K562 (cell line): ENCODE measurements at regions not wholly inside any gene's neighbourhood (a gene's known extent, or its start where the extent isn't known, plus 50 kb on each side); places are given as distances from the start of the nearest gene placed in this dataset.
"Not testable (repeated sequence)": the region's sequence is repeated elsewhere in the genome, so short reads cannot be mapped to it uniquely, and the experiment has no call there.

Source experiments
- ATAC-seq: fragments of 200-7000 bp; cut with Tn5 transposase; 3 replicates; pipeline ENCODE4 v1.9.1; 2020; ENCODE audit warnings: moderate library complexity
- BruUV-seq: library from RNA; stranded (reverse); fragments of 400-500 nt; replicated peaks from 2 replicates; lab custom pipeline; 2021; lab: Mats Ljungman, UMichigan
- CTCF ChIA-PET: fragments of 300-600 bp; formaldehyde crosslinking; extraction: SDS; loops from one replicate; lab custom pipeline; 2021; ENCODE audit warnings: low intra/inter-chr PET ratio; lab: Yijun Ruan, JAX
- POLR2A ChIA-PET: fragments of 300-600, 350-650 bp; sonication (Branson Sonifier 250); formaldehyde crosslinking; extraction: SDS; loops from one replicate; lab custom pipeline; 2021; ENCODE audit warnings: antibody characterized with exemption, inconsistent platforms; lab: Yijun Ruan, JAX
- DNase-seq, 4 experiments: peaks; one replicate each; pipeline versions ENCODE4 v3.0.0 to v3.0.0-alpha.2; 2011 to 2018; ENCODE audit warnings: low spot score in 3 of 4, mixed read lengths in 3 of 4; ENCODE audit errors: extremely low read depth in 1 of 4
- FAIRE-seq: peaks from 2 replicates; lab custom pipeline; 2011; peaks lifted over from hg19 to GRCh38; lab: Jason Lieb, UNC
- H2AFZ ChIP-seq: 2 replicates; pipeline ENCODE4 v1.6.0; 2011; ENCODE audit warnings: low read depth, low read length, control low read depth, inconsistent platforms
- H3K27ac ChIP-seq: fragments of 200-600 bp; 3 replicates; pipeline ENCODE4 v1.8.0; 2011; ENCODE audit warnings: low read depth, mild to moderate bottlenecking, control low read depth, inconsistent platforms, low read length, moderate library complexity, mixed read lengths; ENCODE audit errors: extremely low read depth
- H3K27me3 ChIP-seq, 2 experiments: fragments of 300-600 bp in 1 of 2; 2 replicates in 1 of 2; 3 replicates in 1 of 2; pipeline versions ENCODE4 v1.6.0 to v1.8.0; 2011; ENCODE audit warnings: inconsistent platforms in 2 of 2, low read length in 2 of 2, mild to moderate bottlenecking in 1 of 2, mixed read lengths in 1 of 2, moderate library complexity in 1 of 2; ENCODE audit not compliant: control insufficient read depth in 2 of 2, insufficient read depth in 2 of 2
- H3K36me3 ChIP-seq: fragments of 300-600 bp; 3 replicates; pipeline ENCODE4 v1.8.0; 2011; ENCODE audit warnings: mild to moderate bottlenecking, low read length, inconsistent platforms; ENCODE audit not compliant: control insufficient read depth, insufficient read depth
- H3K4me1 ChIP-seq, 2 experiments: fragments of 200-600 bp in 1 of 2; replicated peaks in 1 of 2; 2 replicates in 1 of 2; 3 replicates in 1 of 2; pipeline versions ENCODE4 v1.5.1 to v1.8.0; 2011; ENCODE audit warnings: inconsistent platforms in 2 of 2, low read length in 2 of 2, mild to moderate bottlenecking in 1 of 2, mixed read lengths in 1 of 2, moderate library complexity in 1 of 2; ENCODE audit not compliant: control insufficient read depth in 2 of 2, insufficient read depth in 2 of 2
- H3K4me2 ChIP-seq: 2 replicates; pipeline ENCODE4 v1.6.1; 2011; ENCODE audit warnings: low read length, control low read depth, inconsistent platforms, mixed read lengths; ENCODE audit not compliant: insufficient read depth
- H3K4me3 ChIP-seq: fragments of 200-600 bp; sonication (generic), shearing (Covaris generic); 2 replicates; pipeline ENCODE4 v1.5.1; 2016; ENCODE audit warnings: control low read depth, inconsistent platforms
- H3K79me2 ChIP-seq: fragments of 200-600 bp; 3 replicates; pipeline ENCODE4 v1.8.0; 2011; ENCODE audit warnings: low read length, inconsistent platforms; ENCODE audit not compliant: control insufficient read depth, insufficient read depth
- H3K9ac ChIP-seq, 2 experiments: 2 replicates each; pipeline versions ENCODE4 v1.6.0 to v1.6.1; 2011; ENCODE audit warnings: low read depth in 2 of 2, low read length in 2 of 2, control low read depth in 1 of 2, inconsistent platforms in 1 of 2, mild to moderate bottlenecking in 1 of 2, mixed read lengths in 1 of 2; ENCODE audit not compliant: insufficient read depth in 1 of 2
- H3K9me1 ChIP-seq: one replicate; pipeline ENCODE4 v1.6.0; 2011; ENCODE audit warnings: inconsistent platforms, mild to moderate bottlenecking, low read length, moderate library complexity; ENCODE audit not compliant: control insufficient read depth, insufficient read depth
- H3K9me3 ChIP-seq: replicated peaks from 2 replicates; pipeline ENCODE4 v1.5.1; 2011; ENCODE audit warnings: low read depth, low read length, inconsistent platforms; ENCODE audit not compliant: control insufficient read depth, insufficient read depth
- H4K20me1 ChIP-seq: replicated peaks from 2 replicates; pipeline ENCODE4 v1.6.1; 2011; ENCODE audit warnings: low read length, inconsistent platforms, mixed read lengths; ENCODE audit not compliant: control insufficient read depth, insufficient read depth
- CBX1 ChIP-seq: sonication (generic); IDR thresholded peaks from 2 replicates; pipeline ENCODE4 v1.6.1; 2016; ENCODE audit warnings: antibody characterized with exemption, low read depth, mild to moderate bottlenecking
- EGR1 ChIP-seq: fragments of 450-650 bp; conservative IDR thresholded peaks from 2 replicates; pipeline ENCODE4 v1.6.1; 2017; ENCODE audit warnings: mild to moderate bottlenecking
- KLF1 ChIP-seq: fragments of 450-650 bp; IDR thresholded peaks from 2 replicates; pipeline ENCODE4 v1.6.1; 2016; ENCODE audit warnings: missing genetic modification characterization, missing compliant biosample characterization
- SMARCA5 ChIP-seq: fragments of 450-650 bp; IDR thresholded peaks from 2 replicates; pipeline ENCODE4 v1.6.1; 2016
- ZNF184 ChIP-seq: sonication (generic); formaldehyde crosslinking; IDR thresholded peaks from 2 replicates; pipeline ENCODE4 v1.5.0; 2020; ENCODE audit warnings: missing genetic modification reagents
- WGBS: fragments of 100-300 bp; shearing (Covaris generic); methylation state at CpG from one replicate; pipeline ENCODE4 v1.1.6; 2016; ENCODE audit warnings: low coverage, mixed read lengths; ENCODE audit not compliant: insufficient coverage; ENCODE audit errors: missing lambda C conversion rate; 5-methylcytosine and 5-hydroxymethylcytosine counted together
- in situ Hi-C: fragments of 300-500 bp; cut with MboI; formaldehyde crosslinking; loops from 4 replicates; pipeline ENCODE4 v1.15.0; 2018; ENCODE audit warnings: inconsistent platforms, mixed read lengths
- intact Hi-C: fragments of 100-400 bp; cut with micrococcal nuclease; formaldehyde crosslinking; loops from 2 replicates; pipeline ENCODE4 v1.14.2; 2022

DNA sequence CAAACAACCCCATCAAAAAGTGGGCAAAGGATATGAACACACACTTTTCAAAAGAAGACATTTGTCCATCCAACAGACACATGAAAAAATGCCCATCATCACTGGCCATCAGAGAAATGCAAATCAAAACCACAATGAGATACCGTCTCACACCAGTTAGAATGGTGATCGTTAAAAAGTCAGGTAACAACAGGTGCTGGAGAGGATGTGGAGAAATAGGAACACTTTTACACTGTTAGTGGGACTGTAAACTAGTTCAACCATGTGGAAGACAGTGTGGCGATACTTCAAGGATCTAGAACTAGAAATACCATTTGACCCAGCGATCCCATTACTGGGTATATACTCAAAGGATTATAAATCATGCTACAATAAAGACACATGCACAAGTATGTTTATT lies 288.7 kb downstream of the CXCL12 start:
- H3K4me2 ChIP-seq, H3K9me3 ChIP-seq, H3K4me1 ChIP-seq, intact Hi-C loops, H3K9me1 ChIP-seq, H3K79me2 ChIP-seq, H4K20me1 ChIP-seq, FAIRE-seq, POLR2A ChIA-PET, in situ Hi-C loops, BruUV-seq, H3K27ac ChIP-seq, H3K27me3 ChIP-seq, H3K36me3 ChIP-seq, H3K9ac ChIP-seq, CTCF ChIA-PET, ATAC-seq, DNase-seq, H2AFZ ChIP-seq, H3K4me3 ChIP-seq: not testable (repeated sequence)
- peak; percentile 56; the same call in 1 of the 2 replicates for TF ChIP-seq ZNF184 (CRISPR knock-in tag)
- 5% methylated on average over 4 of the region's 4 CpGs for WGBS

- no peaks in the 10 kb centered on the region for H3K9me1 ChIP-seq
- H3K27ac ChIP-seq, result no peak overlapping the region
- no peak for DNase-seq
- no peak for FAIRE-seq
- in situ Hi-C loops, result no loop called here
- H3K4me3 ChIP-seq, result no peak overlapping the region
- H3K79me2 ChIP-seq, result no peaks in the 10 kb centered on the region
- H3K27me3 ChIP-seq, result no peaks in the 10 kb centered on the region
- H4K20me1 ChIP-seq, result no peaks in the 10 kb centered on the region
- intact Hi-C loops, result no loop called here
- H3K36me3 ChIP-seq, result no peaks in the 10 kb centered on the region
- no peak overlapping the region for H3K9ac ChIP-seq
- no peaks in the 10 kb centered on the region for H3K9me3 ChIP-seq
- TF ChIP-seq KLF1 (tag) (no peak), EGR1 (no peak), SMARCA5 (no peak), CBX1 (no peak)
- no peak overlapping the region for H3K4me2 ChIP-seq
- H3K4me1 ChIP-seq, result no peaks in the 10 kb centered on the region
- ATAC-seq, result no peak
- ChIA-PET CTCF (no interaction called here), POLR2A (no interaction called here)
- no TSS peak for BruUV-seq
- H2AFZ ChIP-seq, result no peak overlapping the region
- WGBS, result 5% methylated on average over 1 of the region's 1 CpG
Measured at GRCh38 chr10:44089671-44090070, 295.2 kb downstream of the CXCL12 start.
